ENCODE measurements at regions not wholly inside any gene's neighbourhood (a gene's known extent, or its start where the extent isn't known, plus 50 kb on each side); places are given as distances from the start of the nearest gene placed in this dataset.

- in situ Hi-C loops (cut with MboI; ENCODE audit: low sequenced_read_pairs), result no loop called here
Measured at GRCh38 chr5:58122157-58122556, 337.7 kb downstream of the PLK2 start.

DNA sequence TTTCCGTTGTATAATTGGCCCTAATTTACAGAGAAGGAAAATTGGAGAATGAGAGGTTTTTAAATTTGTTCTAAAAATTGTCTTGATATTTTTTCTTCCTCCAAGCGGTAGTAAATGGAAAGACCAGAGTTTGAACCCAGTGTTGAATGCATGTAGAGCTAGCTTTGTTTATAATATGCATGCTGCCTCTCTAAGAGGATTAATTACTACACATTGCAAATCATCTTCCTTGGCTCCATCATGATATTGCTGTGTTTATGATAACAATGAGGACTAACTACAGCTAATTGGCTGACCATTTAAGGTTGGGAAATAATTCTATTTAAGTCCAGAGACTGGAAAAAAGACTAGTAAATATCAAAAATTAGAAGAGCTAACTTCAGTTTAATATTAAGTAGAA is 338.5 kb downstream of the PLK2 start:
- in situ Hi-C loops (cut with MboI; ENCODE audit: low sequenced_read_pairs), result no loop called here

DNA sequence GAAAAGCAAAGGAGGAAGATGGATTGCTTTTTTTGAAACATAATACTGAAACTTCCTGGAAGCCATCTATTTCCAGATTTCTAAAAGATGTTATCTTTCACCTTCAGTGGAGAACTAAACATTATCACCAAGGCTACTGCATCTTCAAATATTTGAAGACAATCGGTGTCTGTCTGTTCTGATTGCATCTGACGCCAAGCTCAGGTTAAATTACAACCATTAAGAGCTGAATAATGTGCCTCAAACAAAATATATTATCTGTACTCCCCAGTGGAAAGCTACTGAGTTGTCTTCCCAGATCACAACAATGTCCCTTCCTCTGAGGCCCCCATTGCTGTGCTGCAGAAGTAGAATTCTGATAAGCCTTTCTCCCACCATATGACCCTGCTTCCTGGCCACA is 342.3 kb downstream of the PLK2 start:
- in situ Hi-C loops (cut with MboI; ENCODE audit: low sequenced_read_pairs), result no loop called here

- in situ Hi-C loops (cut with MboI; ENCODE audit: low sequenced_read_pairs), result no loop called here
Measured at GRCh38 chr5:58116346-58116745, 343.5 kb downstream of the PLK2 start.

- in situ Hi-C loops (cut with MboI; ENCODE audit: low sequenced_read_pairs), result no loop called here
Measured at GRCh38 chr5:58115811-58116210, 344.1 kb downstream of the PLK2 start.

DNA sequence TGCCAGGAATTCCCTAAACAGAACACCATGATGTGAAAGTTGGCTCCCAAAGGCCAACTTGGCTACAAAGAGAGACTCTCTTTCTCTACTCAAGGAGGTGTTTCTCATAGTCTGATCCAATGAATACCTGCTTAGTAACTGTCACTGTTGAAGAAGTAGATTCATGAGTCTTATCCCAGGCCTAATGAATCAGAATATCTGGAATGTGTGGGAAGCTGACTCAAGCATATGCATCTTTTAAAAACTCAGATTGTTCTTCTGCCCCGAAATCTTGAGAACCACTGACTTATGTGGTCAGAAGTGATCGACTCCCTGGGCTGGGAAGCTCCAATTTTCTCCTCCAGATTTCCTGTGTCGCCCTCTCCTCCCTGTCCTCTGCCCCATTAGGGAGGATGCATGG is 345.6 kb downstream of the PLK2 start:
- in situ Hi-C loops (cut with MboI; ENCODE audit: low sequenced_read_pairs), result no loop called here

DNA sequence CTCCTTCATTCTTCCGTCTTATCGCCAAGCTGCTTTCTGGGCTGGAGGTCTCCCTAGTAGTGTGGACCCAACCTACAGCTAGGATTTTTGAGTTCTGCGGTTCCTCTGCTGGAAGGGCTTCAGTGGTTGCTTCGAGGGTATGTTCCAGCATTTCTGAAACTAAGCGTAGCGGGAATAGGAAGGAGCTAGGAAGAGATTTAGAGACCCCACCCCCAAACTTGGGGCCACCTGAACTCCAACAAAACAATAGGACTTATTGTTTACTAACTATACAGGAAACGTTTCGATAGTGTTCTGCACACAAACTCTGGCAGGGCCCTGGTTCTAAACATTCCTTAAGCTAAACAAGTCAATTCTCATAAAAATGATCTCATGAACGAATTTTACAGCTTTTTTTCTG is 346.7 kb downstream of the PLK2 start:
- in situ Hi-C loops (cut with MboI; ENCODE audit: low sequenced_read_pairs), result no loop called here

DNA sequence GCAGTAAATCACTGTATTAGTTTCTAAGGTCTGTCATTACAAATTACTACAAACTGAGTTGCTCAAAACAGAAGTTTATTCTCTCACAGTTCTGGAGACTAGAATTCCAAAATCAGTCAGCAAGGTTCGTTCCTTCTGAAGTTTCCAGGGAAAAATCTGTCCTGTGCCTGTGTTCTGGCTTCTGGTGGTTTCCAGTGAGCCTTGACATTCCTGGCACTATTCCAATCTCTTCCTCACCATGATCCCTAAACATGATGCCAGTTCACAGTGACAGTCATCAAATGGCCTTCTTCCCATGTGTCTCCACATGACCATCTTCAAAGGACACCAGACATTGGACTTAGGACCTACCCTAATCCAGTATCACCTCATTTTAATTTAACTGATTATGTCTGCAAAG is 351.4 kb downstream of the PLK2 start:
- in situ Hi-C loops (cut with MboI; ENCODE audit: low sequenced_read_pairs), result no loop called here

GRCh38 chr5:58107704-58108103 is 352.2 kb downstream of the PLK2 start:
- in situ Hi-C loops (cut with MboI; ENCODE audit: low sequenced_read_pairs), result no loop called here

DNA sequence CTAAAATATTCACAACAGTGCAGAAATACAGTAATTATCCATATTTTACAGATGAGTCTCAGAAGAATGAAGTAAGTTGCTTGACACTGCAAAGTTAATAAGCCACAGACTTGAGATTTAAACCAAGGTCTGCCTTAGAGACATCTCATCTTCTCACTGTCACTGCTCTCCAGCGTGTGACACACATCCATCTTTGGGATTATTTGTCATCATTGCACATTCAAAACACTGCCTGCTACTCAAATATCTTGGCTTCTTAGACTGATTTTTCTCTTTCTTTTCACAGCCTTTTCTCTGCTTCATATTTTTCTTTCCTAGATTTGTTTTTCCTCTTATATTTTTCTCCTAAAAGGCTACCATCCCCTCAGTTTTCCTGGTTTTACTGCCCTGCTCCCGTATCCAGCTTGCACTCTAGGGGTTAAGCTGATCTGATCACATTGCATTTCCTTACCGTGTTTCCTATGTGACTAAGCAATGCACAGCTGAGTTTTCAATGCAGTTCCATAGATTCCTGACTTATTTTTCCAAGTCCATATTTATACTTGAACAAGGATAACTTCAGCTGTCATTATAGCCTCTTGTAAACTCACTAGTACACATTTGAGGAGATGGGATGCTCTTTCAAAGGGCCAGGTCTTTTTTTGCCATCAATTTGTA is 353.0 kb downstream of the PLK2 start:
- in situ Hi-C loops (cut with MboI; ENCODE audit: low sequenced_read_pairs), result no loop called here

GRCh38 chr5:58105836-58106235 is 354.1 kb downstream of the PLK2 start:
- in situ Hi-C loops (cut with MboI; ENCODE audit: low sequenced_read_pairs), result no loop called here

GRCh38 chr5:58099257-58099656 is 360.6 kb downstream of the PLK2 start:
- in situ Hi-C loops (cut with MboI; ENCODE audit: low sequenced_read_pairs), result no loop called here

DNA sequence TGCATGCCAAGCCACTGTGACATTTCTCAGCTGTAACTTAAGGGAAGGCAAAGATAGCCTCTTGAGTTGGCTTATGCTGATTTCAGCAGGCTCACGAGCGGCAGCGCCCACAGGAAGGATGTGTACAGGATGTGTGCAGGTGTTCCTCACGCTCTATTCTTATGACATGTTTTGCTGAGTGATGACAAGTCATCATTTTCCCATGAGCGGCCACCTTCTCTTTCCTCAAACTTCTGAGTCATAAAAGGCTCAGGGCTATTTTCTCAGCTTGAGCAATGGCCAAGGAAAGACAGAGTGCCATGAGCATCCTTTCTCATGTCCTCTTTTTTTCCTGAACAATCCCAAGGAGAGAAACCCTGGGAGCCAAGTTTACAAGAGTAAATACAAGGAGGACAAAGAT is 365.9 kb downstream of the PLK2 start:
- in situ Hi-C loops (cut with MboI; ENCODE audit: low sequenced_read_pairs), result no loop called here

DNA sequence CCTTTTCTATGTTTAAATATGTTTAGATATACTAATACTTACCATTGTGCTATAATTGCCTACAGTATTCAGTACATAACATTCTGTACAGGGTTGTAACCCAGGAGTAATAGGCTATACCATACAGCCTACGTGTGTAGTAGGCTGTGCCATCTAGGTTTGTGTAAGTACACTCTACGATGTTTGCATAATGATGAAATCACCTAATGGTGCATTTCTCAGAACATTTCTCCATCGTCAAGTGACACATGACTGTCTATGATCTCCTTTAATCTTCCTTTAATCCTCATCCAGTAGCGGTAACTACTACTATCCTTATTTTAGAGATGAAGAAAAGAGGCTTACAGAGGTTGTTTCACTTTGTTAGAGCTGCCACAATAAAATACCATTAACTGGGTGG is 369.2 kb downstream of the PLK2 start:
- in situ Hi-C loops (cut with MboI; ENCODE audit: low sequenced_read_pairs), result no loop called here

GRCh38 chr5:58088941-58089340 is 370.9 kb downstream of the PLK2 start:
- in situ Hi-C loops (cut with MboI; ENCODE audit: low sequenced_read_pairs), result no loop called here

- in situ Hi-C loops (cut with MboI; ENCODE audit: low sequenced_read_pairs), result no loop called here
Measured at GRCh38 chr5:58087905-58088304, 372.0 kb downstream of the PLK2 start.

DNA sequence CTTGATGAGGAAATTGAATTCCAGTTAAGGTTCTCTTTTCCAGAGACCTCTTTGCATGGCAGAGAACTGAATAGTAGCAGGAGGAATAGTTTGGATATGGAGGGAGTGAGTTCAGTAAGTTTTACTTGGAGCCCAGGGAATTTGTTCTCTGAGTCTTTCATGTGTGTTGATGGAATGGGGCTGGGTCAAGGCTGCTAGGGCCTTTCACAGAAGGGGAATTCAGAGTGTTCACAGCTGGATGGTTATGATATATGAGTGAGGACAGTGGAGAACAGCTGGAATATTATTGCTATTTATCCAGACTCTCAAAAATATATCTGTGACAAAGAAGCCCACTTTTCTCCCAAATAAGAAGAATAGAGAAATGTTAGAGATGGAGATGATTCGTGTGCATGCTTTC is 372.8 kb downstream of the PLK2 start:
- in situ Hi-C loops (cut with MboI; ENCODE audit: low sequenced_read_pairs), result no loop called here

DNA sequence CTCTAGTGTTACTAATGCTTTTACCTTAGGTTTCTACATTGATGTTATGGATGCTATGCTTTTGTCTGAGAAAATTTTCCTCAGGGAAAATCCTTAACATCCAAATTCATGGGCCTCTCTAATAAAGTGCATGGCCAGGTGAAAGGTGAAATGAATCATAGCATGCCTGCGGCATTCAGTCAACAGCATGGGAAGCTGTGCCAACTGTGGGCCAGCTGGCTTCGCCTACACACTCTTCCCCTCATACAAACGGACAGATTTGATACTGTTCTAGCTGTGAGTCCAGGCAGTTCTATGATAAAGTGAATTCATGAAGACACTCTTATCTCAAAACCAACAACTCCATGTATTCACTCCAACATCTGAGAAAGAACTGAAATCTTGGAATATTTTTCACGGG is 374.1 kb downstream of the PLK2 start:
- in situ Hi-C loops (cut with MboI; ENCODE audit: low sequenced_read_pairs), result no loop called here

- in situ Hi-C loops (cut with MboI; ENCODE audit: low sequenced_read_pairs), result no loop called here
Measured at GRCh38 chr5:58081435-58081834, 378.5 kb downstream of the PLK2 start.

GRCh38 chr5:58080573-58080972 is 379.3 kb downstream of the PLK2 start:
- in situ Hi-C loops (cut with MboI; ENCODE audit: low sequenced_read_pairs), result no loop called here

GRCh38 chr5:58077966-58078365 is 381.9 kb downstream of the PLK2 start:
- in situ Hi-C loops (cut with MboI; ENCODE audit: low sequenced_read_pairs), result no loop called here

GRCh38 chr5:58077416-58077815 is 382.5 kb downstream of the PLK2 start:
- in situ Hi-C loops (cut with MboI; ENCODE audit: low sequenced_read_pairs), result no loop called here

DNA sequence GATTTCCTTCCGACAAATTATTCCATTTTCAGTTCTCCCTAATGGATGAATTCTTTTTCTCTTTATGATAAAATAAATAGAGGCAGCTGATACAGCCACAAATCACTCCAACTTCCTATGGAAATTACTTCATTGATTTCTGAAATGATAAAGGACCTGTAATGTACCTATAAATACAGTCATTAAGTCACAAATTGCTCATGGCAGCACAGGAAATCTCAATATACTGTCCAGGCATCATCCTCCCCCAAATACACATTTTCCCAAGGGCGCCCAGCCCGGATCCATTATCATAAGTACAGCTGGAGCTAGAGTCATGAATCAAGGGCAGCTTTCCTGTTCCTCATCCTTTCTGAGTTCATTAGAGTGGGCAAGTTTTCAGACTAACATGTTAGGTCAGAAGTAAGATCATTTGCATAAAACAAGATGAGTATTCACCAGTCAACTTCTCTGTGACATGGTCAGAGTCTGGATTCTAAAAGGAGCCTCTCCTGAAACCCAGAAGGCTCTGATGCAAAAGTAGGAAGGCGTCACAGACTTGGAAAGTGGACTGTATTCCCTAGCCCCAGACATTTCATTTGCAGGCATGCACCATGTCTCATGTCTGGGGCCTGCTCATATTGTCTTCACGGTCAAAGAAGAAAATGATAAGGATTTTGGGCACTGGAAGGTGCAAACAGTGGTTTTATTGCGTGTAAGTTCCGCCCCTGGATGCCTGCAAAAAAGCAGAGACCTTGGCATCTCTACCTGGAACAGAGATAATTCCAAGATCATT is 383.2 kb downstream of the PLK2 start:
- in situ Hi-C loops (cut with MboI; ENCODE audit: low sequenced_read_pairs), result no loop called here

Data from hTERT RPE-1 (cell line).